ENCODE measurements at regions not wholly inside any gene's neighbourhood (a gene's known extent, or its start where the extent isn't known, plus 50 kb on each side); places are given as distances from the start of the nearest gene placed in this dataset.

GRCh38 chr3:164080208-164080607 is 998.1 kb downstream of the SI start:
- TF ChIP-seq ARNTL (CRISPR knock-in tag; IDR thresholded peaks at IDR 0.05; ENCODE audit: borderline replicate concordance, low read depth) (no peak), ZFP3 (CRISPR knock-in tag; IDR thresholded peaks at IDR 0.05) (no peak), CSRNP3 (CRISPR knock-in tag; IDR thresholded peaks at IDR 0.05) (no peak), ZC3H10 (CRISPR knock-in tag; IDR thresholded peaks at IDR 0.05) (no peak), TSHZ2 (CRISPR knock-in tag; IDR thresholded peaks at IDR 0.05) (no peak), ZFP30 (CRISPR knock-in tag; IDR thresholded peaks at IDR 0.05) (no peak), CSDC2 (CRISPR knock-in tag; IDR thresholded peaks at IDR 0.05) (no peak), GLIS3 (CRISPR knock-in tag; IDR thresholded peaks at IDR 0.05) (no peak), ISL1 (CRISPR knock-in tag; IDR thresholded peaks at IDR 0.05) (no peak), ZNF70 (CRISPR knock-in tag; IDR thresholded peaks at IDR 0.05) (no peak), BACH2 (CRISPR knock-in tag; IDR thresholded peaks at IDR 0.05; ENCODE audit: borderline replicate concordance) (no peak), PPARA (CRISPR knock-in tag; IDR thresholded peaks at IDR 0.05; ENCODE audit: borderline replicate concordance) (no peak), OSR1 (CRISPR knock-in tag; IDR thresholded peaks at IDR 0.05) (no peak), CREB5 (CRISPR knock-in tag; IDR thresholded peaks at IDR 0.05; ENCODE audit: low read depth) (no peak), TCF4 (CRISPR knock-in tag; IDR thresholded peaks at IDR 0.05; ENCODE audit: borderline replicate concordance) (no peak), SNAI2 (CRISPR knock-in tag; IDR thresholded peaks at IDR 0.05) (no peak), POU6F1 (CRISPR knock-in tag; IDR thresholded peaks at IDR 0.05; ENCODE audit: borderline replicate concordance, low read depth) (no peak), ZNF565 (CRISPR knock-in tag; conservative IDR thresholded peaks at IDR 0.05; ENCODE audit: low read depth) (no peak), TOX (CRISPR knock-in tag; IDR thresholded peaks at IDR 0.05; ENCODE audit: borderline replicate concordance) (no peak), RARB (CRISPR knock-in tag; IDR thresholded peaks at IDR 0.05) (no peak)
- no peak for ATAC-seq

- ATAC-seq: no peak
- TF ChIP-seq POU6F1 (CRISPR knock-in tag; IDR thresholded peaks at IDR 0.05; ENCODE audit: borderline replicate concordance, low read depth) (no peak), PATZ1 (CRISPR knock-in tag; IDR thresholded peaks at IDR 0.05; ENCODE audit: borderline replicate concordance) (no peak), ZNF8 (CRISPR knock-in tag; IDR thresholded peaks at IDR 0.05) (no peak), OSR1 (CRISPR knock-in tag; IDR thresholded peaks at IDR 0.05) (no peak), TOX (CRISPR knock-in tag; IDR thresholded peaks at IDR 0.05; ENCODE audit: borderline replicate concordance) (no peak), ISL1 (CRISPR knock-in tag; IDR thresholded peaks at IDR 0.05) (no peak)
Observed at GRCh38 chr3:164064298-164064697, 1014.0 kb downstream of the SI start.
